ENCODE measurements at regions not wholly inside any gene's neighbourhood (a gene's known extent, or its start where the extent isn't known, plus 50 kb on each side); places are given as distances from the start of the nearest gene placed in this dataset.

DNA sequence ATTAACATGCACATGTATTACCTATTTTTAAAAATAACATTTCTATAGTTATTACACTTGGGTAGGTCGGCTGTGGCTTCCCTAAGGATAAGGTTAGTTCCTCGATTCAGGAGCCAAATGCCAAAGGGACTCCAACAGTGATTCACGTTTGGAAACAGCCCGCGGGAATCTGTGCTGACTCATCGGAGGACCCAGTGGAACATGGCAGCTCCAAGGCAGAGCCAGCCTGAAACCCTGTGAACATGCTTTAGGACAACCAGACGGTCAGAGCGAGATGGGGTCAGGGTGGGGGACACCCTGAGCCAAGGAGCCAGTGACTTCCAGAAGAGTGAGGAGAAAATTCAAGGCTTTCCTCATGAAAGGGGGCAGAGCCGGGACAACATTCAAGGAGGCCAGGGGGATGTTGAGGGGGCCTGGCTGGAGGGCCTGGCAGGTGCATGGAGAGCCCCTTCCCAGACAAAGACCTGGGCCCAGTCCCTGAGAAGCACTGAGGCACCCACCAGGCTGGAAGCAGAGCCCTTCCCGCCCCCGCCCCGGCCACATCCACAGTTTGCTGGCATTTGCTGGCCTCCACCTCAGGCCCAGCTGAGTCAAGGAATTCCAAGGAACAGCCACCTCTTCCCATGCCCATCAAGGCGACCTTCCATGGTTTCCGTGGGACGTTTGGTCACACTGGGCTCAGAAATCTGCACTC lies 133.2 kb downstream of the SNX5 start (continued):
- TF ChIP-seq MAFK (IDR thresholded peaks at IDR 0.05; ENCODE audit: partially characterized antibody) (peak; percentile 72), FOSL2 (IDR thresholded peaks at IDR 0.05) (peak; percentile 64; the same call in 1 of the 2 replicates), FOSL2 (CRISPR knock-in tag; IDR thresholded peaks at IDR 0.05) (peak; percentile 89)

DNA sequence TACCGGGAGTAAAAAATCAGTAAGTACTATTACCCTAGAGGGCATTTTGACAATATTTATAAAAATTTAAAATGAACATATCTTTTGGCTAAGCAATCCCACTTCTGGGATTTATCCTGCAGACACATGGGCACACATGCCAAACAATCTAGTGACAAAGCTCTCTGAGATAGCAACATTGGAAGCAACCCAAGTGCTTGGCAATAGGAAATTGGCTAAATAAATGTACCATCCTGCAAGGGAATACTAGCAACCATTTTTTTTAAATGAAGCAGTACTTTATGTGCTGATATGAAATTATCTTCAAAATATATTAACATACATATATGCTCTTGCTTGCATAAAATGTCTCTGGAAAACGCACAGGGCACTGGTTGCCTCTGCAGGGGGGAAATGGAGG lies 133.8 kb downstream of the SNX5 start:
- FAIRE-seq = no peak
- TF ChIP-seq EHF (CRISPR knock-in tag; IDR thresholded peaks at IDR 0.05) (no peak), FOSL2 (IDR thresholded peaks at IDR 0.05) (no peak), FOSL2 (CRISPR knock-in tag; IDR thresholded peaks at IDR 0.05) (no peak), MAZ (IDR thresholded peaks at IDR 0.05; ENCODE audit: borderline replicate concordance, low read depth, low read length) (no peak), POLR2AphosphoS2 (conservative IDR thresholded peaks at IDR 0.05; ENCODE audit: low read length) (no peak), CTCF (IDR thresholded peaks at IDR 0.05) (no peak), CHD2 (IDR thresholded peaks at IDR 0.05; ENCODE audit: low read length, partially characterized antibody) (no peak), HOXA7 (CRISPR knock-in tag; IDR thresholded peaks at IDR 0.05) (no peak), FOXS1 (CRISPR knock-in tag; IDR thresholded peaks at IDR 0.05) (no peak), RNF2 (IDR thresholded peaks at IDR 0.05; ENCODE audit: borderline replicate concordance, low read depth) (no peak), HES2 (IDR thresholded peaks at IDR 0.05) (no peak), SREBF2 (IDR thresholded peaks at IDR 0.05) (no peak), NR3C1 (IDR thresholded peaks at IDR 0.05) (no peak), ZNF302 (CRISPR knock-in tag; IDR thresholded peaks at IDR 0.05) (no peak)
- Histone ChIP-seq H3K9me3 (no peaks in the 10 kb centered on the region), H3K4me3 (no peak overlapping the region), H3K4me2 (peak overlapping the region; percentile 66), H3K27ac (peak overlapping the region; percentile 77 to 91; a peak in 5 of 6 replicates), H3K4me1 (peaks cover 21% of the 10 kb centered on the region)
- CTCF ChIA-PET = no interaction called here
- DNase-seq (ENCODE audit: low read depth in 1 of 2, low spot score in 1 of 2) = no peak
- WGBS (ENCODE audit: missing lambda C conversion rate) = 79% methylated on average over 2 of the region's 2 CpGs
- no peak; a peak in 1 of 6 replicates for ATAC-seq
- POLR2A ChIA-PET = no interaction called here

- CTCF ChIA-PET = interaction anchor here (0.9 kb wide), 1 partner anchor 12 kb away, joined by 3 read pairs; no protein-coding TSS in a partner anchor
- FAIRE-seq = peak; percentile 43
- no peak for ATAC-seq
- POLR2A ChIA-PET = interaction anchor here (0.5 kb wide), 1 partner anchor 162 kb away, joined by 3 read pairs; no protein-coding TSS in a partner anchor
- TF ChIP-seq CHD2 (IDR thresholded peaks at IDR 0.05; ENCODE audit: low read length, partially characterized antibody) (no peak), FOSB (CRISPR knock-in tag; IDR thresholded peaks at IDR 0.05) (no peak), RCOR1 (IDR thresholded peaks at IDR 0.05; ENCODE audit: low read depth, low read length) (no peak), FOSL2 (IDR thresholded peaks at IDR 0.05) (no peak), FOSL2 (CRISPR knock-in tag; IDR thresholded peaks at IDR 0.05) (no peak), PBX3 (IDR thresholded peaks at IDR 0.05) (no peak), SREBF2 (IDR thresholded peaks at IDR 0.05) (no peak), MYC (IDR thresholded peaks at IDR 0.05; ENCODE audit: borderline replicate concordance, low read length) (no peak), RNF2 (IDR thresholded peaks at IDR 0.05; ENCODE audit: borderline replicate concordance, low read depth) (no peak)
- no peak overlapping the region for H3K4me2 ChIP-seq
- H3K4me3 ChIP-seq = no peak overlapping the region
- H3K9me3 ChIP-seq = no peaks in the 10 kb centered on the region
- WGBS (ENCODE audit: missing lambda C conversion rate) = 79% methylated on average over 9 of the region's 9 CpGs
- H3K4me1 ChIP-seq = peaks cover 21% of the 10 kb centered on the region
- no peak for DNase-seq (ENCODE audit: low read depth in 1 of 2, low spot score in 1 of 2)
- no peak overlapping the region for H3K27ac ChIP-seq
Measured at GRCh38 chr20:17833036-17833674, 133.4 kb downstream of the BANF2 start.
